Small intestine (tissue), 7 donors: ENCODE measurements at regions not wholly inside any gene's neighbourhood (a gene's known extent, or its start where the extent isn't known, plus 50 kb on each side); places are given as distances from the start of the nearest gene placed in this dataset.

Source experiments
- DNase-seq, 2 donors: peaks; one replicate each; pipeline versions ENCODE4 v3.0.0 to v3.0.0-alpha.2; 2013
- FAIRE-seq: peaks from 2 replicates; lab custom pipeline; 2012; peaks lifted over from hg19 to GRCh38; lab: Jason Lieb, UNC
- H3K27ac ChIP-seq, 3 donors: one replicate each; pipeline ENCODE4 v1.5.1; 2013; ENCODE audit warnings: low read length in 2 of 3, mild to moderate bottlenecking in 2 of 3, control low read depth in 1 of 3, inconsistent platforms in 1 of 3, low read depth in 1 of 3, moderate library complexity in 1 of 3
- H3K27me3 ChIP-seq, 3 donors: one replicate each; pipeline ENCODE4 v1.6.1; 2013; ENCODE audit warnings: low read length in 3 of 3, inconsistent platforms in 1 of 3; ENCODE audit not compliant: control insufficient read depth in 3 of 3, insufficient read depth in 3 of 3
- H3K36me3 ChIP-seq, 3 donors: one replicate each; pipeline ENCODE4 v1.6.1; 2013; ENCODE audit warnings: low read length in 3 of 3, inconsistent platforms in 1 of 3, low read depth in 1 of 3, mild to moderate bottlenecking in 1 of 3, moderate library complexity in 1 of 3; ENCODE audit not compliant: control insufficient read depth in 3 of 3, insufficient read depth in 2 of 3
- H3K4me1 ChIP-seq, 3 donors: one replicate each; pipeline ENCODE4 v1.6.1; 2013; ENCODE audit warnings: low read length in 2 of 3, inconsistent platforms in 1 of 3, low read depth in 1 of 3, mild to moderate bottlenecking in 1 of 3, moderate library complexity in 1 of 3; ENCODE audit not compliant: control insufficient read depth in 3 of 3, insufficient read depth in 2 of 3
- H3K4me3 ChIP-seq, 3 donors: one replicate each; pipeline ENCODE4 v1.5.1; 2013; ENCODE audit warnings: low read length in 3 of 3, control low read depth in 1 of 3, inconsistent platforms in 1 of 3, low read depth in 1 of 3, mild to moderate bottlenecking in 1 of 3, moderate library complexity in 1 of 3
- H3K9me3 ChIP-seq, 2 donors: one replicate each; pipeline ENCODE4 v1.6.1; 2013; ENCODE audit warnings: low read depth in 1 of 2, low read length in 1 of 2; ENCODE audit not compliant: control insufficient read depth in 2 of 2, insufficient read depth in 1 of 2
- WGBS, 3 donors: extraction: QIAGEN DNeasy Blood & Tissue Kit; methylation state at CpG; one replicate each; pipeline ENCODE4 v1.1.7; 2013; 5-methylcytosine and 5-hydroxymethylcytosine counted together
- donor health status: healthy with polysubstance abuse.
- donor health status: control.
- donor health status: control.
- donor health status: Bipolar disorder and iron deficiency.
- donor health status: healthy.

GRCh38 chr9:101907466-101907865 is 169.0 kb upstream of the GRIN3A start:
- no peaks in the 10 kb centered on the region for H3K36me3 ChIP-seq
- H3K27me3 ChIP-seq = no peaks in the 10 kb centered on the region
- no peak overlapping the region for H3K27ac ChIP-seq
- H3K9me3 ChIP-seq = peaks cover 0 to 5% of the 10 kb centered on the region in 2 donors
- WGBS, 3 donors = 69 to 79% (median 71%) methylated on average over 2 of the region's 2 CpGs
- no peaks in the 10 kb centered on the region for H3K4me1 ChIP-seq
- no peak for DNase-seq
- no peak overlapping the region for H3K4me3 ChIP-seq
- no peak for FAIRE-seq

GRCh38 chr9:101904845-101905244 is 166.4 kb upstream of the GRIN3A start:
- Histone ChIP-seq H3K27me3 (no peaks in the 10 kb centered on the region), H3K27ac (no peak overlapping the region), H3K4me1 (no peaks in the 10 kb centered on the region), H3K36me3 (no peaks in the 10 kb centered on the region), H3K9me3 (peaks cover 0 to 5% of the 10 kb centered on the region in 2 donors), H3K4me3 (no peak overlapping the region)
- 84 to 95% (median 86%) methylated on average over 1 of the region's 1 CpG for WGBS, 3 donors
- no peak for FAIRE-seq
- no peak for DNase-seq

- H3K27me3 ChIP-seq = no peaks in the 10 kb centered on the region
- 34 to 48% (median 43%) methylated on average over 2 of the region's 2 CpGs for WGBS, 3 donors
- no peak for DNase-seq
- no peak overlapping the region for H3K27ac ChIP-seq
- no peaks in the 10 kb centered on the region for H3K36me3 ChIP-seq
- peaks cover 0 to 3% (median 0%) of the 10 kb centered on the region in 3 donors for H3K4me1 ChIP-seq
- no peak for FAIRE-seq
- H3K4me3 ChIP-seq = no peak overlapping the region
- no peaks in the 10 kb centered on the region for H3K9me3 ChIP-seq
Observed at GRCh38 chr9:101902051-101902450, 163.6 kb upstream of the GRIN3A start.

GRCh38 chr9:101897196-101897595 is 158.7 kb upstream of the GRIN3A start:
- Histone ChIP-seq H3K4me3 (no peak overlapping the region), H3K27me3 (no peaks in the 10 kb centered on the region), H3K4me1 (peaks cover 0 to 42% (median 7%) of the 10 kb centered on the region in 3 donors), H3K36me3 (no peaks in the 10 kb centered on the region), H3K27ac (no peak overlapping the region), H3K9me3 (no peaks in the 10 kb centered on the region)
- WGBS, 3 donors = 16 to 70% (median 37%) methylated on average over 1 of the region's 1 CpG
- DNase-seq (peak; percentile 67 to 72), FAIRE-seq (no peak)

GRCh38 chr9:101893661-101894646 is 155.5 kb upstream of the GRIN3A start:
- peak; percentile 74 to 85 for DNase-seq
- no peak for FAIRE-seq
- H3K27ac ChIP-seq = peak overlapping the region in 2 of 3 donors; percentile 50 to 78
- WGBS, 3 donors = 19 to 59% (median 35%) methylated on average over 7 of the region's 7 CpGs
- no peaks in the 10 kb centered on the region for H3K27me3 ChIP-seq
- H3K4me1 ChIP-seq = peaks cover 0 to 44% (median 7%) of the 10 kb centered on the region in 3 donors
- no peak overlapping the region for H3K4me3 ChIP-seq
- no peaks in the 10 kb centered on the region for H3K9me3 ChIP-seq
- H3K36me3 ChIP-seq = no peaks in the 10 kb centered on the region

GRCh38 chr9:101881508-101881907 is 143.1 kb upstream of the GRIN3A start:
- Histone ChIP-seq H3K4me3 (no peak overlapping the region), H3K4me1 (no peaks in the 10 kb centered on the region), H3K27me3 (no peaks in the 10 kb centered on the region), H3K36me3 (no peaks in the 10 kb centered on the region), H3K9me3 (no peaks in the 10 kb centered on the region), H3K27ac (no peak overlapping the region)
- 74 to 84% (median 76%) methylated on average over 2 of the region's 2 CpGs for WGBS, 3 donors
- no peak for DNase-seq
- no peak for FAIRE-seq

- Histone ChIP-seq H3K4me1 (no peaks in the 10 kb centered on the region), H3K4me3 (no peak overlapping the region), H3K9me3 (no peaks in the 10 kb centered on the region), H3K36me3 (no peaks in the 10 kb centered on the region), H3K27ac (no peak overlapping the region), H3K27me3 (no peaks in the 10 kb centered on the region)
- peak; percentile 26 for FAIRE-seq
- DNase-seq = no peak
Observed at GRCh38 chr9:101880846-101881245, 142.4 kb upstream of the GRIN3A start.

GRCh38 chr9:101878734-101879133 is 140.3 kb upstream of the GRIN3A start:
- no peak overlapping the region for H3K4me3 ChIP-seq
- FAIRE-seq = no peak
- no peaks in the 10 kb centered on the region for H3K4me1 ChIP-seq
- no peaks in the 10 kb centered on the region for H3K27me3 ChIP-seq
- no peak overlapping the region for H3K27ac ChIP-seq
- no peaks in the 10 kb centered on the region for H3K9me3 ChIP-seq
- no peak for DNase-seq
- no peaks in the 10 kb centered on the region for H3K36me3 ChIP-seq
- WGBS, 3 donors = 55 to 64% (median 58%) methylated on average over 4 of the region's 4 CpGs
